Astrocyte (in vitro differentiated cells and primary cell): ENCODE measurements at regions not wholly inside any gene's neighbourhood (a gene's known extent, or its start where the extent isn't known, plus 50 kb on each side); places are given as distances from the start of the nearest gene placed in this dataset.

ENCODE experiments used
- DNase-seq: peaks from one replicate; pipeline ENCODE4 v3.0.0-alpha.2; 2010; ENCODE audit warnings: low read depth
- FAIRE-seq: peaks from 2 replicates; lab custom pipeline; 2011; peaks lifted over from hg19 to GRCh38; lab: Jason Lieb, UNC
- H2AFZ ChIP-seq: 2 replicates; pipeline ENCODE4 v1.6.0; 2012; ENCODE audit warnings: low read depth, low read length, inconsistent platforms
- H3K27ac ChIP-seq: 2 replicates; pipeline ENCODE4 v1.5.1; 2011; ENCODE audit warnings: low read depth, low read length, inconsistent platforms
- H3K27me3 ChIP-seq: 2 replicates; pipeline ENCODE4 v1.6.0; 2011; ENCODE audit warnings: low read length, inconsistent platforms; ENCODE audit not compliant: insufficient read depth
- H3K36me3 ChIP-seq: 2 replicates; pipeline ENCODE4 v1.5.1; 2011; ENCODE audit warnings: low read length, inconsistent platforms; ENCODE audit not compliant: insufficient read depth
- H3K4me1 ChIP-seq: 2 replicates; pipeline ENCODE4 v1.5.1; 2011; ENCODE audit warnings: low read length, inconsistent platforms; ENCODE audit not compliant: insufficient read depth
- H3K4me2 ChIP-seq: 2 replicates; pipeline ENCODE4 v1.6.0; 2012; ENCODE audit warnings: low read length, inconsistent platforms
- H3K4me3 ChIP-seq: 2 replicates; pipeline ENCODE4 v1.5.1; 2011; ENCODE audit warnings: low read depth, mild to moderate bottlenecking, low read length, inconsistent platforms; ENCODE audit not compliant: insufficient read depth
- H3K79me2 ChIP-seq: 2 replicates; pipeline ENCODE4 v1.6.0; 2012; ENCODE audit warnings: mild to moderate bottlenecking, low read length, inconsistent platforms; ENCODE audit not compliant: insufficient read depth
- H3K9ac ChIP-seq: 2 replicates; pipeline ENCODE4 v1.6.0; 2012; ENCODE audit warnings: mild to moderate bottlenecking, low read length, inconsistent platforms
- H3K9me3 ChIP-seq: 2 replicates; pipeline ENCODE4 v1.5.1; 2012; ENCODE audit warnings: low read depth, mild to moderate bottlenecking, low read length, inconsistent platforms; ENCODE audit not compliant: insufficient read depth
- H4K20me1 ChIP-seq: 2 replicates; pipeline ENCODE4 v1.6.0; 2012; ENCODE audit warnings: low read length, inconsistent platforms; ENCODE audit not compliant: insufficient read depth
- H3K27ac Mint-ChIP-seq: one replicate; pipeline ENCODE4 v1.8.0; 2021; ENCODE audit warnings: mild to moderate bottlenecking, mixed read lengths; ENCODE audit not compliant: unreplicated experiment
- H3K27me3 Mint-ChIP-seq: one replicate; pipeline ENCODE4 v1.8.0; 2021; ENCODE audit warnings: low read depth, mixed read lengths; ENCODE audit not compliant: unreplicated experiment
- H3K36me3 Mint-ChIP-seq: one replicate; pipeline ENCODE4 v1.8.0; 2021; ENCODE audit warnings: low read depth, mixed read lengths; ENCODE audit not compliant: unreplicated experiment
- H3K4me1 Mint-ChIP-seq: one replicate; pipeline ENCODE4 v1.8.0; 2021; ENCODE audit warnings: low read depth, mixed read lengths; ENCODE audit not compliant: unreplicated experiment
- H3K4me3 Mint-ChIP-seq: one replicate; pipeline ENCODE4 v1.8.0; 2021; ENCODE audit warnings: mild to moderate bottlenecking, moderate library complexity, mixed read lengths; ENCODE audit not compliant: unreplicated experiment
- H3K9me3 Mint-ChIP-seq: one replicate; pipeline ENCODE4 v1.8.0; 2021; ENCODE audit warnings: mild to moderate bottlenecking, mixed read lengths; ENCODE audit not compliant: unreplicated experiment
- CTCF ChIP-seq: IDR thresholded peaks from 2 replicates; pipeline ENCODE4 v1.5.1; 2011; ENCODE audit warnings: low read depth, mild to moderate bottlenecking, inconsistent platforms, low read length, moderate library complexity; ENCODE audit not compliant: insufficient read depth
- EZH2 ChIP-seq: IDR thresholded peaks from 2 replicates; pipeline ENCODE4 v1.6.1; 2012; ENCODE audit warnings: mild to moderate bottlenecking, low read length, inconsistent platforms; ENCODE audit not compliant: insufficient read depth

GRCh38 chr3:44036850-44037249 lies 204.8 kb upstream of the TOPAZ1 start:
- no peak overlapping the region for H3K27ac ChIP-seq
- no peaks in the 10 kb centered on the region for H3K27me3 ChIP-seq
- H3K4me1 ChIP-seq: no peaks in the 10 kb centered on the region
- H3K9me3 Mint-ChIP-seq: no peaks in the 10 kb centered on the region
- no peak overlapping the region for H3K9ac ChIP-seq
- H3K79me2 ChIP-seq: no peaks in the 10 kb centered on the region
- H3K27ac Mint-ChIP-seq: peak overlapping the region; percentile 18
- H3K4me1 Mint-ChIP-seq: peaks cover 16% of the 10 kb centered on the region
- H3K4me2 ChIP-seq: no peak overlapping the region
- no peak overlapping the region for H2AFZ ChIP-seq
- no peaks in the 10 kb centered on the region for H3K27me3 Mint-ChIP-seq
- DNase-seq (no peak), FAIRE-seq (no peak)
- H3K4me3 ChIP-seq: no peak overlapping the region
- H3K36me3 ChIP-seq: no peaks in the 10 kb centered on the region
- no peak overlapping the region for H3K4me3 Mint-ChIP-seq
- peaks cover 16% of the 10 kb centered on the region for H3K36me3 Mint-ChIP-seq
- no peaks in the 10 kb centered on the region for H3K9me3 ChIP-seq
- H4K20me1 ChIP-seq: no peaks in the 10 kb centered on the region
- TF ChIP-seq EZH2 (no peak), CTCF (no peak)

DNA sequence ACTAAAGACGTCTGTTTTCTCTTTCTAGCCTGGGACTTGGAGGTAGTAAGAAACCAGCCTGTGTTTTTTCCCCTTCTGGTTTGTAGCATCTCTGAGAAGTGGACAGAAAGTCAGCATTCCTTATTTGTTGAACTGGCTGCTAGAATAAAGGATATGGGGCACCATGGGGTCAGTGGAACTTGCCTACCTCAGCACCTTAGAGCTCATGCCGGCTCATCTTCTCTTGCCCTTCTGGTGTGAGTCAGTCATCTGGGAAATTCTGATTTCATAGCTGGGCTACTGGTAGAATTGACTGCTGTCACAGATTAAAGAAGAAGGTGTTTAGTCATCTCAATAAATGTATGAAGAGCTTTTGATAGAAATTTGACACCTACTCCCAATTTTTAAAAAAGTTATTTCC lies 202.7 kb upstream of the TOPAZ1 start:
- Mint-ChIP-seq H3K27ac (no peak overlapping the region), H3K9me3 (no peaks in the 10 kb centered on the region), H3K4me3 (no peak overlapping the region), H3K36me3 (peaks cover 8% of the 10 kb centered on the region), H3K27me3 (no peaks in the 10 kb centered on the region), H3K4me1 (peaks cover 6% of the 10 kb centered on the region)
- no peaks in the 10 kb centered on the region for H3K9me3 ChIP-seq
- no peaks in the 10 kb centered on the region for H4K20me1 ChIP-seq
- TF ChIP-seq EZH2: no peak
- TF ChIP-seq CTCF: no peak
- H3K4me3 ChIP-seq: no peak overlapping the region
- H2AFZ ChIP-seq: no peak overlapping the region
- H3K4me1 ChIP-seq: no peaks in the 10 kb centered on the region
- DNase-seq (no peak), FAIRE-seq (no peak)
- no peak overlapping the region for H3K27ac ChIP-seq
- no peaks in the 10 kb centered on the region for H3K27me3 ChIP-seq
- no peaks in the 10 kb centered on the region for H3K79me2 ChIP-seq
- H3K36me3 ChIP-seq: no peaks in the 10 kb centered on the region
- no peak overlapping the region for H3K9ac ChIP-seq
- no peak overlapping the region for H3K4me2 ChIP-seq

DNA sequence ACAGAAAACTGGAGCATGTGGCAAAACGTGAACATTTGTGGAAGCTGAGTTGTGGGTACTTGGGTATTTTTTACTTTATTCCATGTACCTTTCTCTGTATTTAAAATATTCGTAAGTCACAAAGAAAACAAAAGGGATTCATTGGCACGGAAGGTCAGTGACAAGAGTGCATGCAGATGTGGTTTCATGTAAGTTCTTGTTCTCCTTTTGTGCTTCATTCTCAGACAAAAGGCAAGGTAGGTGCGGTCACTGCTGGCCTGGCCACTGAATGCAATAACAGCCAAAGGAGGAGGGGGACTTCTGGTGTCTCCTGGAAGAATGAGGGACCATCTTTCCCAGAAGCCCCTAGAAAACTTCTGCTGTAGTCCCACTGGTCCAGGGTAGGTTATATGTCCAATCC lies 200.0 kb upstream of the TOPAZ1 start:
- Histone ChIP-seq H2AFZ (no peak overlapping the region), H3K4me2 (no peak overlapping the region), H3K27me3 (no peaks in the 10 kb centered on the region), H3K4me1 (peaks cover 3% of the 10 kb centered on the region), H3K27ac (no peak overlapping the region), H3K9me3 (no peaks in the 10 kb centered on the region), H4K20me1 (no peaks in the 10 kb centered on the region), H3K79me2 (no peaks in the 10 kb centered on the region), H3K9ac (no peak overlapping the region), H3K4me3 (no peak overlapping the region), H3K36me3 (no peaks in the 10 kb centered on the region)
- Mint-ChIP-seq H3K27ac (no peak overlapping the region), H3K27me3 (no peaks in the 10 kb centered on the region), H3K4me1 (peaks cover 20% of the 10 kb centered on the region), H3K36me3 (peaks cover 4% of the 10 kb centered on the region), H3K9me3 (no peaks in the 10 kb centered on the region), H3K4me3 (no peak overlapping the region)
- TF ChIP-seq EZH2: no peak
- no peak for DNase-seq
- no peak for FAIRE-seq
